PC-3 (cell line): ENCODE measurements at regions not wholly inside any gene's neighbourhood (a gene's known extent, or its start where the extent isn't known, plus 50 kb on each side); places are given as distances from the start of the nearest gene placed in this dataset.
"Not testable (repeated sequence)": the region's sequence is repeated elsewhere in the genome, so short reads cannot be mapped to it uniquely, and the experiment has no call there.

Source experiments
- CTCF ChIP-seq: fragments of 300-600 bp; sonication (generic); conservative IDR thresholded peaks from 2 replicates; pipeline ENCODE4 v1.5.1; 2017; ENCODE audit warnings: antibody characterized with exemption, low read depth, mild to moderate bottlenecking, low read length
- EZH2 ChIP-seq: fragments of 300-600 bp; sonication (generic); IDR thresholded peaks from one replicate; pipeline ENCODE4 v1.6.1; 2017; ENCODE audit warnings: antibody characterized with exemption, mild to moderate bottlenecking, low read length; ENCODE audit not compliant: unreplicated experiment

GRCh38 chr5:43818394-43818793 lies 215.4 kb downstream of the NNT start:
- TF ChIP-seq CTCF, EZH2: not testable (repeated sequence)
